Adrenal gland (tissue), 5 donors: ENCODE measurements at regions not wholly inside any gene's neighbourhood (a gene's known extent, or its start where the extent isn't known, plus 50 kb on each side); places are given as distances from the start of the nearest gene placed in this dataset.

Source experiments
- POLR2A ChIP-seq, 2 donors: fragments of 450-650 bp; IDR thresholded peaks; one replicate each; pipeline ENCODE4 v1.6.1; 2017; ENCODE audit warnings: antibody characterized with exemption in 2 of 2, mild to moderate bottlenecking in 2 of 2, moderate library complexity in 1 of 2
- TF ChIP-seq, protein P1 (sequence below), 6 experiments: fragments of 450-650 bp in 4 of 6; fragments of 200-600 bp in 2 of 6; sonication (generic) in 1 of 6; IDR thresholded peaks; 1 replicate in 5 of 6; 2 replicates in 1 of 6; pipeline versions ENCODE4 v1.5.1 to v1.8.0; 2016 to 2021; ENCODE audit warnings: antibody characterized with exemption in 6 of 6, mild to moderate bottlenecking in 2 of 6, moderate library complexity in 1 of 6
- donor health status: DM: no; HTN: no; CAD: no.

DNA sequence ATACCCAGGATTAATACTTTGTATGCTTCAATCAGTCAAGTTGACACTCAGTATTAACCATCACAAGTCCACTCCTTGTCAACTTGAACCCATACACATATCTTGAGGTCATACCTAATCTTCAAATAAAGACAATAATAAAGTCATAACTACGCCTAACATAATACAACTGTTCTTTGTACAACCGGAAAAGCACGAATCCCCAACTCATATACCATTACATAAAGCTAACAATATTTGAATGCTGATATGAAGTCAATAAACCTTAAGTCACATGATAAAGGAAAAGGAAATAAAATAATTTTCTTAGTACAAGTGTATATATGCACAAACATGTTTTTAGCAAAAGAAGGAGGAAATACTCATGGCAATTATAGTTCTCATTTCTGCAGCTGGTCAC is 770.6 kb upstream of the GYPC start:
- TF ChIP-seq POLR2A (IDR thresholded peaks at IDR 0.05): no peak
- TF ChIP-seq, protein P1, sequence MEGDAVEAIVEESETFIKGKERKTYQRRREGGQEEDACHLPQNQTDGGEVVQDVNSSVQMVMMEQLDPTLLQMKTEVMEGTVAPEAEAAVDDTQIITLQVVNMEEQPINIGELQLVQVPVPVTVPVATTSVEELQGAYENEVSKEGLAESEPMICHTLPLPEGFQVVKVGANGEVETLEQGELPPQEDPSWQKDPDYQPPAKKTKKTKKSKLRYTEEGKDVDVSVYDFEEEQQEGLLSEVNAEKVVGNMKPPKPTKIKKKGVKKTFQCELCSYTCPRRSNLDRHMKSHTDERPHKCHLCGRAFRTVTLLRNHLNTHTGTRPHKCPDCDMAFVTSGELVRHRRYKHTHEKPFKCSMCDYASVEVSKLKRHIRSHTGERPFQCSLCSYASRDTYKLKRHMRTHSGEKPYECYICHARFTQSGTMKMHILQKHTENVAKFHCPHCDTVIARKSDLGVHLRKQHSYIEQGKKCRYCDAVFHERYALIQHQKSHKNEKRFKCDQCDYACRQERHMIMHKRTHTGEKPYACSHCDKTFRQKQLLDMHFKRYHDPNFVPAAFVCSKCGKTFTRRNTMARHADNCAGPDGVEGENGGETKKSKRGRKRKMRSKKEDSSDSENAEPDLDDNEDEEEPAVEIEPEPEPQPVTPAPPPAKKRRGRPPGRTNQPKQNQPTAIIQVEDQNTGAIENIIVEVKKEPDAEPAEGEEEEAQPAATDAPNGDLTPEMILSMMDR (IDR thresholded peaks at IDR 0.05): no peak
